CD14-positive monocyte (primary cell): ENCODE measurements at regions not wholly inside any gene's neighbourhood (a gene's known extent, or its start where the extent isn't known, plus 50 kb on each side); places are given as distances from the start of the nearest gene placed in this dataset.

Experiments
- DNase-seq, 3 donors: peaks; one replicate each; pipeline ENCODE4 v3.0.0-alpha.2; 2011 to 2022
- H2AFZ ChIP-seq: 2 replicates; pipeline ENCODE4 v1.6.0; 2012; ENCODE audit warnings: mild to moderate bottlenecking, low read depth, low read length, inconsistent platforms; ENCODE audit not compliant: insufficient read depth, poor library complexity, severe bottlenecking
- H3K27ac ChIP-seq, 2 donors: 1 replicate in 1 of 2; 2 replicates in 1 of 2; pipeline ENCODE4 v1.5.1; 2012 to 2013; ENCODE audit warnings: low read length in 2 of 2, control low read depth in 1 of 2, inconsistent platforms in 1 of 2, low read depth in 1 of 2, mild to moderate bottlenecking in 1 of 2
- H3K27me3 ChIP-seq, 2 donors: one replicate each; pipeline versions ENCODE4 v1.6.0 to v1.6.1; 2011 to 2013; ENCODE audit warnings: low read length in 2 of 2; ENCODE audit not compliant: control insufficient read depth in 2 of 2, insufficient read depth in 2 of 2
- H3K36me3 ChIP-seq, 2 donors: replicated peaks in 1 of 2; 1 replicate in 1 of 2; 2 replicates in 1 of 2; pipeline versions ENCODE4 v1.5.1 to v1.6.1; 2012 to 2013; ENCODE audit warnings: low read length in 2 of 2, control low read depth in 1 of 2, inconsistent platforms in 1 of 2, mild to moderate bottlenecking in 1 of 2; ENCODE audit not compliant: insufficient read depth in 2 of 2, control insufficient read depth in 1 of 2
- H3K4me1 ChIP-seq, 2 donors: 1 replicate in 1 of 2; 2 replicates in 1 of 2; pipeline versions ENCODE4 v1.5.1 to v1.6.1; 2012 to 2013; ENCODE audit warnings: low read length in 2 of 2, control low read depth in 1 of 2, inconsistent platforms in 1 of 2, mild to moderate bottlenecking in 1 of 2, moderate library complexity in 1 of 2; ENCODE audit not compliant: insufficient read depth in 2 of 2, control insufficient read depth in 1 of 2
- H3K4me2 ChIP-seq: replicated peaks from 2 replicates; pipeline ENCODE3; 2012; ENCODE audit warnings: low read length, moderate library complexity, mild to moderate bottlenecking; ENCODE audit not compliant: poor library complexity, severe bottlenecking; ENCODE audit errors: extremely low read depth
- H3K4me3 ChIP-seq, 3 experiments: fragments of 200-600 bp in 1 of 3; sonication (generic) in 1 of 3; replicated peaks in 1 of 3; 1 replicate in 2 of 3; 2 replicates in 1 of 3; pipeline ENCODE4 v1.5.1; 2011 to 2013; ENCODE audit warnings: low read length in 3 of 3, mild to moderate bottlenecking in 3 of 3, control low read depth in 2 of 3, low read depth in 2 of 3, inconsistent platforms in 1 of 3, moderate library complexity in 1 of 3
- H3K79me2 ChIP-seq: 2 replicates; pipeline ENCODE4 v1.6.0; 2012; ENCODE audit warnings: mild to moderate bottlenecking, control low read depth, inconsistent platforms, low read length, moderate library complexity; ENCODE audit not compliant: insufficient read depth
- H3K9ac ChIP-seq: 2 replicates; pipeline ENCODE4 v1.6.0; 2017; ENCODE audit warnings: low read length, mild to moderate bottlenecking; ENCODE audit not compliant: insufficient read depth, poor library complexity, severe bottlenecking
- H3K9me3 ChIP-seq, 2 donors: replicated peaks in 1 of 2; 1 replicate in 1 of 2; 2 replicates in 1 of 2; pipeline versions ENCODE4 v1.5.1 to v1.6.1; 2012 to 2013; ENCODE audit warnings: low read length in 2 of 2, control low read depth in 1 of 2; ENCODE audit not compliant: control insufficient read depth in 1 of 2, insufficient read depth in 1 of 2
- H4K20me1 ChIP-seq: 2 replicates; pipeline ENCODE4 v1.6.0; 2012; ENCODE audit warnings: mild to moderate bottlenecking, low read length, control low read depth, moderate library complexity; ENCODE audit not compliant: insufficient read depth
- H3K27ac Mint-ChIP-seq, 7 donors: one replicate each; pipeline ENCODE4 v1.8.0; 2020; ENCODE audit warnings: mild to moderate bottlenecking in 7 of 7, mixed read lengths in 7 of 7, moderate library complexity in 6 of 7, inconsistent platforms in 2 of 7
- H3K27me3 Mint-ChIP-seq, 3 donors: one replicate each; pipeline ENCODE4 v1.8.0; 2021 to 2022; ENCODE audit warnings: low read depth in 3 of 3, mild to moderate bottlenecking in 3 of 3, mixed read lengths in 3 of 3, moderate library complexity in 3 of 3, inconsistent platforms in 1 of 3
- H3K36me3 Mint-ChIP-seq, 2 donors: one replicate each; pipeline ENCODE4 v1.8.0; 2020; ENCODE audit warnings: mixed read lengths in 2 of 2, inconsistent platforms in 1 of 2, mild to moderate bottlenecking in 1 of 2
- H3K4me1 Mint-ChIP-seq: one replicate; pipeline ENCODE4 v1.8.0; 2020; ENCODE audit warnings: mild to moderate bottlenecking, mixed read lengths
- H3K4me3 Mint-ChIP-seq, 2 donors: one replicate each; pipeline ENCODE4 v1.8.0; 2020; ENCODE audit warnings: mild to moderate bottlenecking in 2 of 2, mixed read lengths in 2 of 2, moderate library complexity in 1 of 2
- H3K9me3 Mint-ChIP-seq, 7 donors: one replicate each; pipeline ENCODE4 v1.8.0; 2020 to 2022; ENCODE audit warnings: mixed read lengths in 7 of 7, mild to moderate bottlenecking in 6 of 7, moderate library complexity in 6 of 7, inconsistent platforms in 2 of 7
- CTCF ChIP-seq: fragments of 200-600 bp; IDR thresholded peaks from one replicate; pipeline ENCODE4 v1.8.0; 2022; ENCODE audit warnings: antibody characterized with exemption, mild to moderate bottlenecking
- WGBS: methylation state at CpG from one replicate; pipeline ENCODE4 v1.1.5; 2013; ENCODE audit warnings: missing lambda C conversion rate; ENCODE audit not compliant: insufficient coverage; 5-methylcytosine and 5-hydroxymethylcytosine counted together
- intact Hi-C, 2 donors: fragments of 100-400 bp; cut with micrococcal nuclease; formaldehyde crosslinking; loops; one replicate each; pipeline versions ENCODE4 v1.15.0 to v1.15.1; 2023

GRCh38 chr2:147204102-147204501 lies 640.7 kb upstream of the ACVR2A start:
- no peak overlapping the region for H3K4me3 ChIP-seq
- peaks cover 0 to 1% (median 0%) of the 10 kb centered on the region in 3 donors for H3K27me3 Mint-ChIP-seq
- H3K4me1 Mint-ChIP-seq: no peaks in the 10 kb centered on the region
- H3K9me3 ChIP-seq: peaks cover 10 to 17% of the 10 kb centered on the region in 2 donors
- H3K27me3 ChIP-seq: no peaks in the 10 kb centered on the region
- H3K36me3 Mint-ChIP-seq: no peaks in the 10 kb centered on the region
- no peak overlapping the region for H3K9ac ChIP-seq
- H3K4me2 ChIP-seq: no peak overlapping the region
- no peaks in the 10 kb centered on the region for H4K20me1 ChIP-seq
- no peak overlapping the region for H3K4me3 Mint-ChIP-seq
- H3K4me1 ChIP-seq: no peaks in the 10 kb centered on the region
- H2AFZ ChIP-seq: no peak overlapping the region
- no peaks in the 10 kb centered on the region for H3K79me2 ChIP-seq
- peaks cover 0 to 14% (median 7%) of the 10 kb centered on the region in 7 donors for H3K9me3 Mint-ChIP-seq
- H3K36me3 ChIP-seq: no peaks in the 10 kb centered on the region
- no peak overlapping the region for H3K27ac Mint-ChIP-seq
- no peak for TF ChIP-seq CTCF
- intact Hi-C loops: no loop called here
- no peak overlapping the region for H3K27ac ChIP-seq
- no peak for DNase-seq

GRCh38 chr2:147198651-147199171 lies 646.1 kb upstream of the ACVR2A start:
- no peaks in the 10 kb centered on the region for H3K36me3 ChIP-seq
- H3K27ac ChIP-seq: no peak overlapping the region
- Mint-ChIP-seq H3K27ac (no peak overlapping the region), H3K4me1 (no peaks in the 10 kb centered on the region), H3K27me3 (peaks cover 0 to 2% (median 1%) of the 10 kb centered on the region in 3 donors), H3K4me3 (no peak overlapping the region), H3K36me3 (no peaks in the 10 kb centered on the region), H3K9me3 (peaks cover 2 to 8% (median 6%) of the 10 kb centered on the region in 7 donors)
- no peak overlapping the region for H3K4me3 ChIP-seq
- no peak overlapping the region for H2AFZ ChIP-seq
- DNase-seq: no peak
- H3K4me2 ChIP-seq: no peak overlapping the region
- TF ChIP-seq CTCF: no peak
- H3K27me3 ChIP-seq: no peaks in the 10 kb centered on the region
- peaks cover 10 to 15% of the 10 kb centered on the region in 2 donors for H3K9me3 ChIP-seq
- intact Hi-C loops: no loop called here
- no peak overlapping the region for H3K9ac ChIP-seq
- H3K4me1 ChIP-seq: no peaks in the 10 kb centered on the region
- WGBS: 68% methylated on average over 5 of the region's 5 CpGs
- no peaks in the 10 kb centered on the region for H4K20me1 ChIP-seq
- no peaks in the 10 kb centered on the region for H3K79me2 ChIP-seq
